IMR-90 (cell line): ENCODE measurements at regions not wholly inside any gene's neighbourhood (a gene's known extent, or its start where the extent isn't known, plus 50 kb on each side); places are given as distances from the start of the nearest gene placed in this dataset.

ENCODE experiments used
- ATAC-seq: fragments of 200-7000 bp; cut with Tn5 transposase; 2 replicates; pipeline ENCODE4 v1.9.1; 2020; ENCODE audit warnings: low read depth, mild to moderate bottlenecking, moderate library complexity
- BruUV-seq: library from RNA; stranded (reverse); fragments of 400-500 nt; replicated peaks from 2 replicates; lab custom pipeline; 2021; lab: Mats Ljungman, UMichigan
- CTCF ChIA-PET: fragments of 300-600 bp; formaldehyde crosslinking; extraction: SDS; loops from one replicate; lab custom pipeline; 2021; ENCODE audit warnings: antibody characterized with exemption; lab: Yijun Ruan, JAX
- POLR2A ChIA-PET: fragments of 300-600 bp; sonication (Branson Sonifier 250); formaldehyde crosslinking; loops from one replicate; lab custom pipeline; 2022; ENCODE audit warnings: antibody characterized with exemption; ENCODE audit not compliant: unreplicated experiment; lab: Charles Lee
- DNase-seq: peaks from one replicate; pipeline ENCODE4 v3.0.0; 2013
- H2AFZ ChIP-seq: replicated peaks from 2 replicates; pipeline ENCODE3; 2013; ENCODE audit warnings: low read length, mild to moderate bottlenecking; ENCODE audit not compliant: poor library complexity
- H2AK5ac ChIP-seq: 2 replicates; pipeline ENCODE4 v1.6.1; 2013; ENCODE audit warnings: low read depth, low read length, inconsistent platforms
- H2AK9ac ChIP-seq: replicated peaks from 2 replicates; pipeline ENCODE3; 2013; ENCODE audit warnings: mild to moderate bottlenecking, low read depth, low read length, moderate library complexity; ENCODE audit not compliant: poor library complexity
- H2BK120ac ChIP-seq: 2 replicates; pipeline ENCODE4 v1.6.1; 2013; ENCODE audit warnings: low read depth, low read length, inconsistent platforms
- H2BK15ac ChIP-seq: 3 replicates; pipeline ENCODE4 v1.6.1; 2013; ENCODE audit warnings: low read depth, low read length, inconsistent platforms
- H2BK20ac ChIP-seq: 2 replicates; pipeline ENCODE4 v1.6.1; 2013; ENCODE audit warnings: low read depth, mild to moderate bottlenecking, inconsistent platforms, low read length, moderate library complexity
- H2BK5ac ChIP-seq: 2 replicates; pipeline ENCODE4 v1.6.1; 2013; ENCODE audit warnings: mild to moderate bottlenecking, low read depth, low read length, inconsistent platforms; ENCODE audit not compliant: poor library complexity, severe bottlenecking
- H3K14ac ChIP-seq: replicated peaks from 2 replicates; pipeline ENCODE4 v1.6.1; 2013; ENCODE audit warnings: low read depth, low read length, inconsistent platforms
- H3K18ac ChIP-seq: 2 replicates; pipeline ENCODE4 v1.6.1; 2013; ENCODE audit warnings: low read depth, low read length, control low read depth
- H3K23ac ChIP-seq: 2 replicates; pipeline ENCODE4 v1.6.1; 2013; ENCODE audit warnings: low read depth, low read length, inconsistent platforms
- H3K27ac ChIP-seq: 2 replicates; pipeline ENCODE4 v1.5.1; 2013; ENCODE audit warnings: mild to moderate bottlenecking, control low read depth, low read length; ENCODE audit not compliant: insufficient read depth
- H3K27me3 ChIP-seq: 2 replicates; pipeline ENCODE4 v1.6.1; 2013; ENCODE audit warnings: low read length; ENCODE audit not compliant: control insufficient read depth, insufficient read depth
- H3K36me3 ChIP-seq: 2 replicates; pipeline ENCODE4 v1.6.1; 2013; ENCODE audit warnings: low read length, mixed read lengths; ENCODE audit not compliant: control insufficient read depth, insufficient read depth
- H3K4ac ChIP-seq: 2 replicates; pipeline ENCODE4 v1.6.1; 2013; ENCODE audit warnings: low read depth, low read length, inconsistent platforms
- H3K4me1 ChIP-seq: 2 replicates; pipeline ENCODE4 v1.6.1; 2013; ENCODE audit warnings: low read length, mixed read lengths; ENCODE audit not compliant: control insufficient read depth, insufficient read depth
- H3K4me2 ChIP-seq: 2 replicates; pipeline ENCODE4 v1.6.1; 2013; ENCODE audit warnings: low read depth, mild to moderate bottlenecking, control low read depth, low read length, moderate library complexity
- H3K4me3 ChIP-seq: 2 replicates; pipeline ENCODE4 v1.5.1; 2013; ENCODE audit warnings: low read depth, mild to moderate bottlenecking, control low read depth, low read length, moderate library complexity; ENCODE audit not compliant: insufficient read depth
- H3K56ac ChIP-seq: 2 replicates; pipeline ENCODE4 v1.6.1; 2013; ENCODE audit warnings: low read length, inconsistent platforms; ENCODE audit not compliant: insufficient read depth; ENCODE audit errors: extremely low read depth
- H3K79me1 ChIP-seq, 2 experiments: 2 replicates each; pipeline ENCODE4 v1.6.1; 2013; ENCODE audit warnings: low read length in 2 of 2, inconsistent platforms in 1 of 2, low read depth in 1 of 2
- H3K9ac ChIP-seq: 2 replicates; pipeline ENCODE4 v1.6.1; 2013; ENCODE audit warnings: low read depth, low read length, control low read depth
- H3K9me1 ChIP-seq: 2 replicates; pipeline ENCODE4 v1.6.1; 2013; ENCODE audit warnings: low read length, inconsistent platforms; ENCODE audit not compliant: insufficient read depth
- H3K9me3 ChIP-seq: 2 replicates; pipeline ENCODE4 v1.6.1; 2013; ENCODE audit warnings: low read length; ENCODE audit not compliant: control insufficient read depth, insufficient read depth
- H4K20me1 ChIP-seq: 2 replicates; pipeline ENCODE4 v1.6.1; 2013; ENCODE audit warnings: low read length, inconsistent platforms; ENCODE audit not compliant: insufficient read depth
- H4K5ac ChIP-seq: 2 replicates; pipeline ENCODE4 v1.6.1; 2013; ENCODE audit warnings: mild to moderate bottlenecking, low read depth, low read length, control low read depth
- H4K8ac ChIP-seq, 2 experiments: 2 replicates each; pipeline ENCODE4 v1.6.1; 2013; ENCODE audit warnings: low read depth in 2 of 2, low read length in 2 of 2, control low read depth in 1 of 2, inconsistent platforms in 1 of 2
- H4K91ac ChIP-seq: 2 replicates; pipeline ENCODE4 v1.6.1; 2013; ENCODE audit warnings: low read depth, low read length, inconsistent platforms; ENCODE audit not compliant: insufficient read depth
- BHLHE40 ChIP-seq: fragments of 150-350 bp; IDR thresholded peaks from 2 replicates; pipeline ENCODE4 v1.6.1; 2016; ENCODE audit warnings: mild to moderate bottlenecking, low read depth, low read length
- CEBPB ChIP-seq: IDR thresholded peaks from 2 replicates; pipeline ENCODE4 v1.6.1; 2012; ENCODE audit warnings: low read depth, low read length, improper control_type of control experiment
- CHD1 ChIP-seq: IDR thresholded peaks from 2 replicates; pipeline ENCODE4 v1.6.1; 2012; ENCODE audit warnings: low read depth, low read length, improper control_type of control experiment
- CTCF ChIP-seq: conservative IDR thresholded peaks from 2 replicates; pipeline ENCODE4 v1.5.1; 2012; ENCODE audit warnings: mild to moderate bottlenecking, low read depth, low read length, improper control_type of control experiment
- FOS ChIP-seq: fragments of 150-350 bp; IDR thresholded peaks from 2 replicates; pipeline ENCODE4 v1.6.1; 2016; ENCODE audit warnings: low read depth, low read length
- MAFK ChIP-seq: IDR thresholded peaks from 2 replicates; pipeline ENCODE4 v1.6.1; 2012; ENCODE audit warnings: low read depth, low read length, improper control_type of control experiment
- MAZ ChIP-seq: IDR thresholded peaks from 2 replicates; pipeline ENCODE4 v1.6.1; 2012; ENCODE audit warnings: low read depth, mild to moderate bottlenecking, low read length, improper control_type of control experiment, moderate library complexity, borderline replicate concordance
- MXI1 ChIP-seq: IDR thresholded peaks from 2 replicates; pipeline ENCODE4 v1.6.1; 2012; ENCODE audit warnings: low read depth, mild to moderate bottlenecking, low read length, moderate library complexity, borderline replicate concordance
- NFE2L2 ChIP-seq: fragments of 150-350 bp; IDR thresholded peaks from 2 replicates; pipeline ENCODE4 v1.6.1; 2016; ENCODE audit warnings: low read depth, mild to moderate bottlenecking, low read length
- POLR2A ChIP-seq: IDR thresholded peaks from 2 replicates; pipeline ENCODE4 v1.6.1; 2012; ENCODE audit warnings: mild to moderate bottlenecking, low read depth, low read length
- RAD21 ChIP-seq: IDR thresholded peaks from 2 replicates; pipeline ENCODE4 v1.6.1; 2012; ENCODE audit warnings: low read length, improper control_type of control experiment
- RCOR1 ChIP-seq: IDR thresholded peaks from 2 replicates; pipeline ENCODE4 v1.6.1; 2012; ENCODE audit warnings: mild to moderate bottlenecking, low read length, improper control_type of control experiment; ENCODE audit not compliant: insufficient replicate concordance
- RFX5 ChIP-seq: IDR thresholded peaks from 2 replicates; pipeline ENCODE4 v1.8.0; 2012; ENCODE audit warnings: low read depth, mild to moderate bottlenecking, low read length, moderate library complexity
- SMC3 ChIP-seq: fragments of 150-350 bp; IDR thresholded peaks from 2 replicates; pipeline ENCODE4 v1.6.1; 2016; ENCODE audit warnings: low read depth, mild to moderate bottlenecking, antibody characterized with exemption, low read length, moderate library complexity
- USF2 ChIP-seq: fragments of 150-350 bp; IDR thresholded peaks from 2 replicates; pipeline ENCODE4 v1.6.1; 2017; ENCODE audit warnings: mild to moderate bottlenecking, antibody characterized with exemption, low read length, low read depth
- WGBS, 2 experiments: methylation state at CpG; one replicate each; pipeline versions ENCODE4 v1.1.5 to v1.1.7; 2013; ENCODE audit warnings: missing lambda C conversion rate in 2 of 2; ENCODE audit not compliant: insufficient read length in 1 of 2; ENCODE audit errors: extremely low coverage in 2 of 2; 5-methylcytosine and 5-hydroxymethylcytosine counted together
- dilution Hi-C: fragments of 300-500 bp; cut with HindIII; formaldehyde crosslinking; loops from one replicate; pipeline ENCODE4 v1.14.3; 2018; ENCODE audit warnings: low sequenced_read_pairs; ENCODE audit not compliant: unreplicated experiment
- in situ Hi-C: fragments of 300-500 bp; cut with MboI; formaldehyde crosslinking; loops from 3 replicates; pipeline ENCODE4 v1.14.3; 2019; ENCODE audit warnings: low sequenced_read_pairs, inconsistent platforms, mixed read lengths
- intact Hi-C: fragments of 100-400 bp; cut with micrococcal nuclease; formaldehyde crosslinking; loops from 2 replicates; pipeline ENCODE4 v1.10.0; 2022
- TF ChIP-seq, protein P1 (sequence below): fragments of 150-350 bp; IDR thresholded peaks from 2 replicates; pipeline ENCODE4 v1.6.1; 2016; ENCODE audit warnings: low read depth, mild to moderate bottlenecking, low read length, moderate library complexity, borderline replicate concordance

GRCh38 chr5:92472981-92473566 is 1090.0 kb upstream of the ARRDC3 start:
- Histone ChIP-seq H3K27me3 (no peaks in the 10 kb centered on the region), H2BK5ac (no peak overlapping the region), H2AK5ac (no peak overlapping the region), H3K36me3 (no peaks in the 10 kb centered on the region), H3K9me1 (no peaks in the 10 kb centered on the region), H3K79me1 (no peaks in the 10 kb centered on the region), H3K4me3 (no peak overlapping the region), H3K18ac (no peak overlapping the region), H4K91ac (no peak overlapping the region), H2BK15ac (no peak overlapping the region), H3K14ac (no peak overlapping the region), H3K27ac (no peak overlapping the region), H3K9me3 (no peaks in the 10 kb centered on the region), H3K4me1 (no peaks in the 10 kb centered on the region), H2AFZ (no peak overlapping the region), H4K8ac (no peak overlapping the region), H3K23ac (no peak overlapping the region), H4K5ac (no peak overlapping the region), H3K56ac (no peak overlapping the region), H2BK20ac (no peak overlapping the region), H3K4ac (no peak overlapping the region), H2BK120ac (no peak overlapping the region), H3K9ac (no peak overlapping the region), H3K4me2 (no peak overlapping the region), H2AK9ac (no peak overlapping the region), H4K20me1 (no peaks in the 10 kb centered on the region)
- ChIA-PET POLR2A (no interaction called here), CTCF (no interaction called here)
- in situ Hi-C loops (no loop called here), dilution Hi-C loops (no loop called here), intact Hi-C loops (no loop called here)
- no TSS peak for BruUV-seq
- ATAC-seq: no peak
- TF ChIP-seq CHD1 (no peak), MXI1 (no peak), CEBPB (no peak), USF2 (no peak), MAZ (no peak), CTCF (no peak), BHLHE40 (no peak), RAD21 (no peak), RFX5 (no peak), RCOR1 (no peak), POLR2A (no peak), FOS (no peak), SMC3 (no peak), MAFK (no peak), NFE2L2 (no peak)
- TF ChIP-seq, protein P1, sequence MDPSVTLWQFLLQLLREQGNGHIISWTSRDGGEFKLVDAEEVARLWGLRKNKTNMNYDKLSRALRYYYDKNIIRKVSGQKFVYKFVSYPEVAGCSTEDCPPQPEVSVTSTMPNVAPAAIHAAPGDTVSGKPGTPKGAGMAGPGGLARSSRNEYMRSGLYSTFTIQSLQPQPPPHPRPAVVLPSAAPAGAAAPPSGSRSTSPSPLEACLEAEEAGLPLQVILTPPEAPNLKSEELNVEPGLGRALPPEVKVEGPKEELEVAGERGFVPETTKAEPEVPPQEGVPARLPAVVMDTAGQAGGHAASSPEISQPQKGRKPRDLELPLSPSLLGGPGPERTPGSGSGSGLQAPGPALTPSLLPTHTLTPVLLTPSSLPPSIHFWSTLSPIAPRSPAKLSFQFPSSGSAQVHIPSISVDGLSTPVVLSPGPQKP: no peak
- WGBS, 2 experiments: no CpG with 5 or more reads among the region's 1 CpG
- no peak for DNase-seq
